ENCODE measurements at regions not wholly inside any gene's neighbourhood (a gene's known extent, or its start where the extent isn't known, plus 50 kb on each side); places are given as distances from the start of the nearest gene placed in this dataset.

- intact Hi-C loops (cut with micrococcal nuclease), result no loop called here
Measured at GRCh38 chrY:21370494-21370893, 140.6 kb upstream of the RBMY1B start.

GRCh38 chrY:21394116-21394515, 117.0 kb upstream of the RBMY1B start:
- Mint-ChIP-seq H3K36me3 (ENCODE audit: low read depth) (no peaks in the 10 kb centered on the region), H3K4me1 (peaks cover 4% of the 10 kb centered on the region), H3K9me3 (no peaks in the 10 kb centered on the region), H3K27ac (no peak overlapping the region), H3K27me3 (peaks cover 2% of the 10 kb centered on the region), H3K4me3 (no peak overlapping the region)
- ATAC-seq (ENCODE audit: low read depth), result no peak
- ChIA-PET CTCF (no interaction called here), POLR2A (no interaction called here)
- no peak for TF ChIP-seq CTCF (IDR thresholded peaks at IDR 0.05)
- no peak for DNase-seq
- intact Hi-C loops (cut with micrococcal nuclease), result no loop called here

More at GRCh38 chrY:21370494-21370893, 140.6 kb upstream of the RBMY1B start:
- Mint-ChIP-seq H3K4me1 (no peaks in the 10 kb centered on the region), H3K27me3 (no peaks in the 10 kb centered on the region), H3K27ac (no peak overlapping the region), H3K4me3 (no peak overlapping the region), H3K9me3 (no peaks in the 10 kb centered on the region), H3K36me3 (ENCODE audit: low read depth) (no peaks in the 10 kb centered on the region)
- no peak for TF ChIP-seq CTCF (IDR thresholded peaks at IDR 0.05)
- ATAC-seq (ENCODE audit: low read depth) (no peak), DNase-seq (no peak)
- ChIA-PET CTCF (no interaction called here), POLR2A (no interaction called here)

- TF ChIP-seq CTCF (IDR thresholded peaks at IDR 0.05), result no peak
- Mint-ChIP-seq H3K9me3 (no peaks in the 10 kb centered on the region), H3K4me3 (peak overlapping the region; percentile 33), H3K36me3 (ENCODE audit: low read depth) (no peaks in the 10 kb centered on the region), H3K4me1 (peaks cover 18% of the 10 kb centered on the region), H3K27ac (peak overlapping the region; percentile 43), H3K27me3 (no peaks in the 10 kb centered on the region)
- intact Hi-C loops (cut with micrococcal nuclease), result loop anchor here (1.0 kb wide), 1 partner anchor 18 kb away; no protein-coding TSS in a partner anchor
- no peak for DNase-seq
- ChIA-PET CTCF (no interaction called here), POLR2A (no interaction called here)
- no peak for ATAC-seq (ENCODE audit: low read depth)
Measured at GRCh38 chrY:21422221-21422620, 88.9 kb upstream of the RBMY1B start.

- CTCF ChIA-PET, result no interaction called here
- peak; percentile 18 for ATAC-seq (ENCODE audit: low read depth)
- Mint-ChIP-seq H3K27ac (no peak overlapping the region), H3K36me3 (ENCODE audit: low read depth) (no peaks in the 10 kb centered on the region), H3K9me3 (no peaks in the 10 kb centered on the region), H3K4me1 (peaks cover 28% of the 10 kb centered on the region), H3K4me3 (peak overlapping the region; percentile 28), H3K27me3 (no peaks in the 10 kb centered on the region)
- TF ChIP-seq CTCF (IDR thresholded peaks at IDR 0.05), result no peak
- intact Hi-C loops (cut with micrococcal nuclease), result loop anchor here (1.0 to 10.0 kb wide), 2 partner anchors 18 to 234 kb away; no protein-coding TSS in a partner anchor
- no peak for DNase-seq
- POLR2A ChIA-PET, result no interaction called here
Measured at GRCh38 chrY:21440536-21440935, 70.6 kb upstream of the RBMY1B start.

GRCh38 chrY:21453644-21454043, 57.5 kb upstream of the RBMY1B start:
- H3K4me3 Mint-ChIP-seq, result no peak overlapping the region
- intact Hi-C loops (cut with micrococcal nuclease), result no loop called here
- H3K27ac Mint-ChIP-seq, result no peak overlapping the region
- ATAC-seq (ENCODE audit: low read depth), result no peak
- H3K9me3 Mint-ChIP-seq, result no peaks in the 10 kb centered on the region
- no peaks in the 10 kb centered on the region for H3K27me3 Mint-ChIP-seq
- no peak for TF ChIP-seq CTCF (IDR thresholded peaks at IDR 0.05)
- ChIA-PET CTCF (no interaction called here), POLR2A (no interaction called here)
- H3K36me3 Mint-ChIP-seq (ENCODE audit: low read depth), result no peaks in the 10 kb centered on the region
- DNase-seq, result no peak
- H3K4me1 Mint-ChIP-seq, result no peaks in the 10 kb centered on the region
